Retinal pigment epithelial cell (primary cell): ENCODE measurements at regions not wholly inside any gene's neighbourhood (a gene's known extent, or its start where the extent isn't known, plus 50 kb on each side); places are given as distances from the start of the nearest gene placed in this dataset.

Source experiments
- DNase-seq: peaks from one replicate; pipeline ENCODE4 v3.0.0-alpha.2; 2010; ENCODE audit warnings: low read depth
- H3K4me3 ChIP-seq: 2 replicates; pipeline ENCODE4 v1.5.1; 2011; ENCODE audit warnings: mild to moderate bottlenecking, low read length, control low read depth, moderate library complexity
- CTCF ChIP-seq: conservative IDR thresholded peaks from 2 replicates; pipeline ENCODE4 v1.5.1; 2011; ENCODE audit warnings: low read depth, low read length, control low read depth, inconsistent platforms

GRCh38 chr13:77979721-77980385, 61.2 kb upstream of the EDNRB start:
- H3K4me3 ChIP-seq = no peak overlapping the region
- no peak for TF ChIP-seq CTCF
- no peak for DNase-seq

GRCh38 chr13:77975358-77976042, 56.9 kb upstream of the EDNRB start:
- no peak overlapping the region for H3K4me3 ChIP-seq
- TF ChIP-seq CTCF = no peak
- no peak for DNase-seq

GRCh38 chr13:77969299-77969698, 50.7 kb upstream of the EDNRB start:
- TF ChIP-seq CTCF = no peak
- DNase-seq = no peak
- H3K4me3 ChIP-seq = no peak overlapping the region
